ENCODE measurements at regions not wholly inside any gene's neighbourhood (a gene's known extent, or its start where the extent isn't known, plus 50 kb on each side); places are given as distances from the start of the nearest gene placed in this dataset.

DNA sequence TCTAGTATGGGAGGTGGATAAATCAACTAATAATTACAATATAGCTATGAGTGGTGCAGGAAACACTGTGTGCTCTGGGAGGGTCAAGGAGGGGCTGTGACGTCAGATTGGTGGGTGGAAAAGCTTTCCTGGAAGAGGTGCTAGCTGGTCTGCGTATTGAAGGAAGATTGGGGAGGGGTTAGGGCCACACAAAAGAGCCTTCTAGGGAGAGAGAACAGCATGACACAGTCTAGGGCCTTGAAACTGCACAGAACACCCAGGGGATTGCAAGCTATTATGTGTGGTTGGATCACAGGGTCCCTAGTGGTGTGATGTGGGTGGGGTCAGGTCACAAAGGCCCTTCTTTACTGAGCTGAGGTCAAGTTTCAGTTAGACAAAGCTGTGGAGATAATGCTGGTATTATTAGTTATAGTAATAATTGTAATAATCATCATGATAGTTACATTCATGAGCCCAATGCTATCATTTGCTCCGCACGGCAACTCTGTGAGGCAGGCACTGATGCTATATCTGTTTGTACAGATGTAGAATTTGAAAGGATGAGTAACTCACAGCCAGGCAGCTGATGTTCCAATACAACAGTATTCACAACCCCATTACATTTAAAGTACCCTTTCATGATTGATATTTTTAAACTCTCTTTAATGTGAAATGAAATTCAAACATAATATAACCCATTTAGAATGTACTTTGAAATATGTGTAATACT is 197.4 kb upstream of the IL12B start:
- peaks cover 0 to 5% (median 0%) of the 10 kb centered on the region in 3 donors for H3K9me3 ChIP-seq
- H3K36me3 ChIP-seq: no peaks in the 10 kb centered on the region
- intact Hi-C loops (cut with DNase I; ENCODE audit: low total_unique reads): no loop called here
- H3K4me3 ChIP-seq: no peak overlapping the region
- TF ChIP-seq, protein P1, sequence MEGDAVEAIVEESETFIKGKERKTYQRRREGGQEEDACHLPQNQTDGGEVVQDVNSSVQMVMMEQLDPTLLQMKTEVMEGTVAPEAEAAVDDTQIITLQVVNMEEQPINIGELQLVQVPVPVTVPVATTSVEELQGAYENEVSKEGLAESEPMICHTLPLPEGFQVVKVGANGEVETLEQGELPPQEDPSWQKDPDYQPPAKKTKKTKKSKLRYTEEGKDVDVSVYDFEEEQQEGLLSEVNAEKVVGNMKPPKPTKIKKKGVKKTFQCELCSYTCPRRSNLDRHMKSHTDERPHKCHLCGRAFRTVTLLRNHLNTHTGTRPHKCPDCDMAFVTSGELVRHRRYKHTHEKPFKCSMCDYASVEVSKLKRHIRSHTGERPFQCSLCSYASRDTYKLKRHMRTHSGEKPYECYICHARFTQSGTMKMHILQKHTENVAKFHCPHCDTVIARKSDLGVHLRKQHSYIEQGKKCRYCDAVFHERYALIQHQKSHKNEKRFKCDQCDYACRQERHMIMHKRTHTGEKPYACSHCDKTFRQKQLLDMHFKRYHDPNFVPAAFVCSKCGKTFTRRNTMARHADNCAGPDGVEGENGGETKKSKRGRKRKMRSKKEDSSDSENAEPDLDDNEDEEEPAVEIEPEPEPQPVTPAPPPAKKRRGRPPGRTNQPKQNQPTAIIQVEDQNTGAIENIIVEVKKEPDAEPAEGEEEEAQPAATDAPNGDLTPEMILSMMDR (IDR thresholded peaks at IDR 0.05): no peak
- no peaks in the 10 kb centered on the region for H3K27me3 ChIP-seq
- no peak overlapping the region for H3K27ac ChIP-seq
- no peak for DNase-seq
- H3K4me1 ChIP-seq: peaks cover 0 to 17% (median 10%) of the 10 kb centered on the region in 4 donors

DNA sequence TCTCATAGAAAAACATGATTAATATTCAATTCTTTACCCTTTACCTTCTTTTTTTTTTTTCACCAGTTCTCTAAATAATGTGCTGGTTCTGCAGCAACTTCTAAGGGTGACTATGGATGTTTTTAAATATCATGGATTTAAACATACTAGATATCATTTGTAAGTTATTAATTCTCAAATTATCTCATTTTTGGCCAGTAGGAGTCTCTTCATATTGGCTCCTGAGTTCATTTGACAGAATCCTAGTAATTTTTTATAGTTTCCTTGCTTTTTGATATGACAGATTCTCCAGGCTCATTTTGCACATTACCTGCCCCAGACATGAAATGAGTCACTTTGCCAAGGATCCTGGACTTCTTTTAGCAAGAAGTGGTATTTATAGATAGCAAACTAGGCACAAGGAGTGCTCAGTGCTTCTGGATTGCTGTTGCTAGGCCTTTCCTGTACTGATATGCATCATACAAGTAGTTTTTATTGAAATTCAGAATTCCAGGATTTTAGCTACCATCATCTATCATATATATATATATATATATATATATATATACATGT is 201.3 kb upstream of the IL12B start:
- Histone ChIP-seq H3K27ac (no peak overlapping the region), H3K27me3 (no peaks in the 10 kb centered on the region), H3K9me3 (peaks cover 0 to 5% (median 0%) of the 10 kb centered on the region in 3 donors), H3K4me3 (no peak overlapping the region), H3K4me1 (peaks cover 0 to 2% (median 0%) of the 10 kb centered on the region in 4 donors), H3K36me3 (no peaks in the 10 kb centered on the region)
- intact Hi-C loops (cut with DNase I; ENCODE audit: low total_unique reads): no loop called here
- TF ChIP-seq, protein P1 (IDR thresholded peaks at IDR 0.05): peak; percentile 22 to 38
- DNase-seq: no peak

DNA sequence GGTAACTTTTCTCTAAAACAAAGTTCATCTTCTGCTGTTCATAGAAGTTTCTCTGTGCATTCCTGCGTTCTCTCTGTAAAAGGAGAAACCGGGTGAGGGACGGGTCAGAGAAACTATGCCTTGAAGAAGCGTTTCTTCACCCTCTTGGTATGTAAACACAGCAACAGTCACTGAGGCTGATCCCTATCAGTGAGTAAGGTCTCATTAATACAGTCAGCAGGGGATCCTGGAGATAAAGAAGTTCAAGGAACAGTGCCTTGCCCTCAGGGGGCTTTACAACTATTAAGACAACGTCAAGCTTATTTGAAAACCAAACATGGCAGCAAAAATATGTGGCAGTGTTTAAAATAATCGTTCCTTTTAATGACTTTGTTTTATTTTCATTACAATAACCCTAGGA is 202.9 kb upstream of the IL12B start:
- H3K27me3 ChIP-seq: no peaks in the 10 kb centered on the region
- H3K4me3 ChIP-seq: no peak overlapping the region
- TF ChIP-seq, protein P1 (IDR thresholded peaks at IDR 0.05): no peak
- no peak for DNase-seq
- H3K27ac ChIP-seq: no peak overlapping the region
- no peaks in the 10 kb centered on the region for H3K36me3 ChIP-seq
- peaks cover 0 to 5% (median 0%) of the 10 kb centered on the region in 3 donors for H3K9me3 ChIP-seq
- intact Hi-C loops (cut with DNase I; ENCODE audit: low total_unique reads): no loop called here
- peaks cover 0 to 2% (median 0%) of the 10 kb centered on the region in 4 donors for H3K4me1 ChIP-seq

DNA sequence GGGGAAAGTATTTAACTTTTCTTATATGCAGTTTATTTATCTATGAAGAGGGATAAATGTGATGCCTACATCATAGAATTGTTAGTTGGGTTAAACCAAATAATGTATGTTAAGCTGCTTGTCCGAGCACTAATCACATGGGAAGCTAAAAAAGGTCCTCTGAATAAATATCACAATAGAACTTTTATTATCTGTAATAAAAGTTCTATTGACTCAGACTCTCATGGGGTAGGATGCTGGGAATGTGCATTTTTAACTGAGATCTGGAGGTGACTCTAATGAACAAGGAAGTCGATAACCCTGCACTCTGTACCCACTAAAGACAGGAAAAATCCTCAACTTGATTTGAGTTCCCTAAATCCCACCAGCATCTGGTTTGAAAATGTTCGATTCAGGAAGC is 205.9 kb upstream of the IL12B start:
- no peak overlapping the region for H3K27ac ChIP-seq
- H3K27me3 ChIP-seq: no peaks in the 10 kb centered on the region
- no peaks in the 10 kb centered on the region for H3K9me3 ChIP-seq
- no peaks in the 10 kb centered on the region for H3K36me3 ChIP-seq
- H3K4me1 ChIP-seq: peaks cover 0 to 2% (median 0%) of the 10 kb centered on the region in 4 donors
- intact Hi-C loops (cut with DNase I; ENCODE audit: low total_unique reads): no loop called here
- TF ChIP-seq, protein P1 (IDR thresholded peaks at IDR 0.05): no peak
- H3K4me3 ChIP-seq: no peak overlapping the region
- DNase-seq: no peak

DNA sequence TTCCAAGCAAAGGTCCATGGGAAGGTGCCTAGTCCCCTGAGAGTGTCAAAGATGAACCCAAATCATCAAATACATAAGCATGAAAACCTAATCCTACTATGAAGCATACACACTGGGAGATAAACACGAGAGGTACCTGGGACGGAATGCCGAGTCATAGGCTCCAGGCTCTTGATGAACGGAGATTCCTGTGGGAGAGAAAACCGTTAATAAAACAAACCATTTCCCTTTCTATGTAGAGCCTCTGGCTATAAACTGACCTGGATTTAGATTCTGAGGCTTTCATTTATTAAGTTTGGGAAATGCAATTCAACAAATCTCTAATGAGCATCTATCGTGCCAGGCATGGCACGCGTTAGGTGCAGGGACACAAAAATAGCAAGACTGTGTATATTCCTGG is 206.4 kb upstream of the IL12B start:
- intact Hi-C loops (cut with DNase I; ENCODE audit: low total_unique reads): no loop called here
- H3K9me3 ChIP-seq: no peaks in the 10 kb centered on the region
- H3K4me3 ChIP-seq: no peak overlapping the region
- H3K4me1 ChIP-seq: peaks cover 0 to 2% (median 0%) of the 10 kb centered on the region in 4 donors
- no peaks in the 10 kb centered on the region for H3K36me3 ChIP-seq
- TF ChIP-seq, protein P1 (IDR thresholded peaks at IDR 0.05): no peak
- no peak for DNase-seq
- H3K27ac ChIP-seq: no peak overlapping the region
- no peaks in the 10 kb centered on the region for H3K27me3 ChIP-seq
